ENCODE measurements at regions not wholly inside any gene's neighbourhood (a gene's known extent, or its start where the extent isn't known, plus 50 kb on each side); places are given as distances from the start of the nearest gene placed in this dataset.
A peak's percentile ranks its signal among the peaks of the same experiment; 100 is the strongest.

GRCh38 chr15:29900237-29901189 is 78.2 kb upstream of the TJP1 start:
- Histone ChIP-seq H3K27me3 (ENCODE audit: control insufficient read depth, insufficient read depth, low read length) (no peaks in the 10 kb centered on the region), H3K36me3 (ENCODE audit: control insufficient read depth, insufficient read depth, low read length) (no peaks in the 10 kb centered on the region), H2AFZ (no peak overlapping the region), H3K79me2 (no peaks in the 10 kb centered on the region), H3K4me2 (ENCODE audit: low read length) (no peak overlapping the region), H3K4me3 (ENCODE audit: low read depth, low read length) (no peak overlapping the region), H3K27ac (no peak overlapping the region), H3K9me3 (ENCODE audit: control insufficient read depth, low read length) (no peaks in the 10 kb centered on the region), H3K4me1 (no peaks in the 10 kb centered on the region), H3K9ac (no peak overlapping the region)
- no peak for TF ChIP-seq CTCF (IDR thresholded peaks at IDR 0.05)

GRCh38 chr15:29896062-29896461 is 73.8 kb upstream of the TJP1 start:
- no peaks in the 10 kb centered on the region for H3K27me3 ChIP-seq (ENCODE audit: control insufficient read depth, insufficient read depth, low read length)
- no peak overlapping the region for H3K4me2 ChIP-seq (ENCODE audit: low read length)
- H3K36me3 ChIP-seq (ENCODE audit: control insufficient read depth, insufficient read depth, low read length), result no peaks in the 10 kb centered on the region
- H3K4me1 ChIP-seq, result no peaks in the 10 kb centered on the region
- no peaks in the 10 kb centered on the region for H3K79me2 ChIP-seq
- no peak overlapping the region for H3K27ac ChIP-seq
- H3K9ac ChIP-seq, result no peak overlapping the region
- H2AFZ ChIP-seq, result no peak overlapping the region
- no peaks in the 10 kb centered on the region for H3K9me3 ChIP-seq (ENCODE audit: control insufficient read depth, low read length)
- no peak for TF ChIP-seq CTCF (IDR thresholded peaks at IDR 0.05)
- no peak overlapping the region for H3K4me3 ChIP-seq (ENCODE audit: low read depth, low read length)

GRCh38 chr15:29891096-29891457 is 68.8 kb upstream of the TJP1 start:
- TF ChIP-seq CTCF (IDR thresholded peaks at IDR 0.05), result no peak

GRCh38 chr15:29890336-29891095 is 68.2 kb upstream of the TJP1 start:
- Histone ChIP-seq H2AFZ (peak overlapping the region; percentile 68), H3K4me3 (ENCODE audit: low read depth, low read length) (no peak overlapping the region), H3K79me2 (no peaks in the 10 kb centered on the region), H3K27me3 (ENCODE audit: control insufficient read depth, insufficient read depth, low read length) (no peaks in the 10 kb centered on the region), H3K36me3 (ENCODE audit: control insufficient read depth, insufficient read depth, low read length) (no peaks in the 10 kb centered on the region), H3K27ac (no peak overlapping the region), H3K9ac (no peak overlapping the region), H3K4me2 (ENCODE audit: low read length) (no peak overlapping the region), H3K9me3 (ENCODE audit: control insufficient read depth, low read length) (no peaks in the 10 kb centered on the region), H3K4me1 (no peaks in the 10 kb centered on the region)
- no peak for TF ChIP-seq CTCF (IDR thresholded peaks at IDR 0.05)

More at GRCh38 chr15:29891096-29891457, 68.8 kb upstream of the TJP1 start:
- no peaks in the 10 kb centered on the region for H3K27me3 ChIP-seq (ENCODE audit: control insufficient read depth, insufficient read depth, low read length)
- H3K79me2 ChIP-seq, result no peaks in the 10 kb centered on the region
- no peaks in the 10 kb centered on the region for H3K9me3 ChIP-seq (ENCODE audit: control insufficient read depth, low read length)
- H3K4me2 ChIP-seq (ENCODE audit: low read length), result no peak overlapping the region
- no peak overlapping the region for H2AFZ ChIP-seq
- no peaks in the 10 kb centered on the region for H3K4me1 ChIP-seq
- no peak overlapping the region for H3K4me3 ChIP-seq (ENCODE audit: low read depth, low read length)
- no peak overlapping the region for H3K27ac ChIP-seq
- no peak overlapping the region for H3K9ac ChIP-seq
- no peaks in the 10 kb centered on the region for H3K36me3 ChIP-seq (ENCODE audit: control insufficient read depth, insufficient read depth, low read length)

Measured in parathyroid adenoma (tissue), 2 donors.